Hippocampal formation (tissue), 2 donors: ENCODE measurements at regions not wholly inside any gene's neighbourhood (a gene's known extent, or its start where the extent isn't known, plus 50 kb on each side); places are given as distances from the start of the nearest gene placed in this dataset.
"Not testable (repeated sequence)": the region's sequence is repeated elsewhere in the genome, so short reads cannot be mapped to it uniquely, and the experiment has no call there.

Experiments used
- DNase-seq, 2 donors: peaks; one replicate each; lab custom pipeline; 2025; lab: John Stamatoyannopoulos, UW

GRCh38 chr13:58488251-58488650 is 856.7 kb downstream of the PCDH17 start:
- DNase-seq, result no peak

- no peak for DNase-seq
Measured at GRCh38 chr13:58495668-58496067, 864.1 kb downstream of the PCDH17 start.

GRCh38 chr13:58500938-58501337 is 869.4 kb downstream of the PCDH17 start:
- DNase-seq, result no peak

- not testable (repeated sequence) for DNase-seq
Measured at GRCh38 chr13:58504202-58504700, 872.7 kb downstream of the PCDH17 start.

- not testable (repeated sequence) for DNase-seq
Measured at GRCh38 chr13:58505262-58505920, 873.8 kb downstream of the PCDH17 start.

GRCh38 chr13:58528351-58528750 is 896.8 kb downstream of the PCDH17 start:
- no peak for DNase-seq

GRCh38 chr13:58531614-58532013 is 900.1 kb downstream of the PCDH17 start:
- no peak for DNase-seq

GRCh38 chr13:58542530-58542929 is 911.0 kb downstream of the PCDH17 start:
- DNase-seq, result no peak

- DNase-seq, result no peak
Measured at GRCh38 chr13:58547419-58547818, 915.9 kb downstream of the PCDH17 start.

GRCh38 chr13:58566176-58566575 is 934.6 kb downstream of the PCDH17 start:
- DNase-seq, result no peak

GRCh38 chr13:58573743-58574142 is 942.2 kb downstream of the PCDH17 start:
- no peak for DNase-seq

GRCh38 chr13:58574791-58575190 is 943.2 kb downstream of the PCDH17 start:
- DNase-seq, result no peak

- DNase-seq, result no peak
Measured at GRCh38 chr13:58579468-58579867, 947.9 kb downstream of the PCDH17 start.

GRCh38 chr13:58583966-58584365 is 952.4 kb downstream of the PCDH17 start:
- no peak for DNase-seq

GRCh38 chr13:58584610-58585009 is 953.1 kb downstream of the PCDH17 start:
- DNase-seq, result no peak

GRCh38 chr13:58587183-58587582 is 955.6 kb downstream of the PCDH17 start:
- no peak for DNase-seq

- no peak for DNase-seq
Measured at GRCh38 chr13:58592052-58592451, 960.5 kb downstream of the PCDH17 start.

GRCh38 chr13:58592786-58593185 is 961.2 kb downstream of the PCDH17 start:
- no peak for DNase-seq

GRCh38 chr13:58594747-58595600 is 963.4 kb downstream of the PCDH17 start:
- DNase-seq, result no peak

GRCh38 chr13:58597552-58597951 is 966.0 kb downstream of the PCDH17 start:
- no peak for DNase-seq

- no peak for DNase-seq
Measured at GRCh38 chr13:58598241-58598640, 966.7 kb downstream of the PCDH17 start.

- DNase-seq, result no peak
Measured at GRCh38 chr13:58611117-58611516, 979.6 kb downstream of the PCDH17 start.
